HG02642 (cell line): ENCODE measurements at regions not wholly inside any gene's neighbourhood (a gene's known extent, or its start where the extent isn't known, plus 50 kb on each side); places are given as distances from the start of the nearest gene placed in this dataset.
"Not testable (repeated sequence)": the region's sequence is repeated elsewhere in the genome, so short reads cannot be mapped to it uniquely, and the experiment has no call there.

Experiments
- ATAC-seq: cut with Tn5 transposase; IDR thresholded peaks from one replicate; pipeline ENCODE4 v1.9.1; 2021; ENCODE audit warnings: mild to moderate bottlenecking; ENCODE audit not compliant: unreplicated experiment, poor library complexity

- no peak for ATAC-seq
These were observed 898.3 kb upstream of the B3GALT2 start for GRCh38 chr1:194084755-194085154.

GRCh38 chr1:194081444-194081843 lies 895.0 kb upstream of the B3GALT2 start:
- ATAC-seq = no peak

- no peak for ATAC-seq
These were observed 894.4 kb upstream of the B3GALT2 start for GRCh38 chr1:194080826-194081225.

GRCh38 chr1:194078765-194079164 lies 892.4 kb upstream of the B3GALT2 start:
- ATAC-seq = no peak

GRCh38 chr1:194076646-194077045 lies 890.2 kb upstream of the B3GALT2 start:
- ATAC-seq = no peak

- no peak for ATAC-seq
These were observed 887.4 kb upstream of the B3GALT2 start for GRCh38 chr1:194073833-194074232.

- no peak for ATAC-seq
These were observed 884.8 kb upstream of the B3GALT2 start for GRCh38 chr1:194071205-194071604.

GRCh38 chr1:194069831-194070218 lies 883.4 kb upstream of the B3GALT2 start:
- ATAC-seq = no peak

- no peak for ATAC-seq
These were observed 882.9 kb upstream of the B3GALT2 start for GRCh38 chr1:194069168-194069830.

- ATAC-seq = no peak
These were observed 882.2 kb upstream of the B3GALT2 start for GRCh38 chr1:194068446-194069167.

- no peak for ATAC-seq
These were observed 881.4 kb upstream of the B3GALT2 start for GRCh38 chr1:194067772-194068171.

- no peak for ATAC-seq
These were observed 876.5 kb upstream of the B3GALT2 start for GRCh38 chr1:194062962-194063361.

- no peak for ATAC-seq
These were observed 876.1 kb upstream of the B3GALT2 start for GRCh38 chr1:194062526-194062925.

- ATAC-seq = no peak
These were observed 874.1 kb upstream of the B3GALT2 start for GRCh38 chr1:194060481-194060880.

- ATAC-seq = not testable (repeated sequence)
These were observed 871.9 kb upstream of the B3GALT2 start for GRCh38 chr1:194058268-194058667.

- ATAC-seq = no peak
These were observed 869.8 kb upstream of the B3GALT2 start for GRCh38 chr1:194056169-194056568.

GRCh38 chr1:194055536-194055935 lies 869.1 kb upstream of the B3GALT2 start:
- ATAC-seq = no peak

- no peak for ATAC-seq
These were observed 866.3 kb upstream of the B3GALT2 start for GRCh38 chr1:194052514-194053338.

- ATAC-seq = no peak
These were observed 861.5 kb upstream of the B3GALT2 start for GRCh38 chr1:194047921-194048320.

- ATAC-seq = no peak
These were observed 860.8 kb upstream of the B3GALT2 start for GRCh38 chr1:194047206-194047605.

- no peak for ATAC-seq
These were observed 859.0 kb upstream of the B3GALT2 start for GRCh38 chr1:194045416-194045815.
